Hepatocyte (in vitro differentiated cells): ENCODE measurements at regions not wholly inside any gene's neighbourhood (a gene's known extent, or its start where the extent isn't known, plus 50 kb on each side); places are given as distances from the start of the nearest gene placed in this dataset.

ENCODE experiments used
- DNase-seq: peaks from one replicate; pipeline ENCODE4 v3.0.0-alpha.2; 2016; ENCODE audit warnings: low spot score
- H2AFZ ChIP-seq: fragments of 200-600 bp; sonication (generic); 2 replicates; pipeline ENCODE4 v1.6.0; 2016; ENCODE audit warnings: antibody characterized with exemption, mild to moderate bottlenecking
- H3K27ac ChIP-seq: fragments of 200-600 bp; sonication (generic); 2 replicates; pipeline ENCODE4 v1.5.1; 2016; ENCODE audit warnings: mild to moderate bottlenecking
- H3K27me3 ChIP-seq: fragments of 200-600 bp; sonication (generic); 2 replicates; pipeline ENCODE4 v1.6.1; 2016
- H3K36me3 ChIP-seq: fragments of 200-600 bp; sonication (generic); replicated peaks from 2 replicates; pipeline ENCODE4 v1.5.1; 2016; ENCODE audit warnings: low read depth; ENCODE audit not compliant: insufficient read depth
- H3K4me1 ChIP-seq: fragments of 200-600 bp; sonication (generic); 2 replicates; pipeline ENCODE4 v1.5.1; 2016; ENCODE audit warnings: mild to moderate bottlenecking, moderate library complexity; ENCODE audit not compliant: insufficient read depth
- H3K4me2 ChIP-seq: fragments of 200-600 bp; sonication (generic); 2 replicates; pipeline ENCODE4 v1.6.0; 2016
- H3K4me3 ChIP-seq: fragments of 200-600 bp; sonication (generic); 2 replicates; pipeline ENCODE4 v1.5.1; 2016; ENCODE audit warnings: mild to moderate bottlenecking
- H3K79me2 ChIP-seq: fragments of 200-600 bp; sonication (generic); 2 replicates; pipeline ENCODE4 v1.6.0; 2017; ENCODE audit warnings: mild to moderate bottlenecking
- H3K9me2 ChIP-seq: fragments of 200-600 bp; sonication (generic); replicated peaks from 2 replicates; pipeline ENCODE4 v1.6.0; 2017; ENCODE audit warnings: mild to moderate bottlenecking; ENCODE audit not compliant: insufficient read depth
- H3K9me3 ChIP-seq: fragments of 200-600 bp; sonication (generic); 2 replicates; pipeline ENCODE4 v1.5.1; 2016; ENCODE audit warnings: low read depth, mild to moderate bottlenecking
- H4K20me1 ChIP-seq: fragments of 200-600 bp; sonication (generic); 2 replicates; pipeline ENCODE4 v1.6.0; 2016; ENCODE audit warnings: mild to moderate bottlenecking; ENCODE audit not compliant: insufficient read depth, poor library complexity, severe bottlenecking
- EZH2 ChIP-seq: fragments of 200-600 bp; sonication (generic); IDR thresholded peaks from 2 replicates; pipeline ENCODE4 v1.6.1; 2016; ENCODE audit warnings: antibody characterized with exemption, mild to moderate bottlenecking, borderline replicate concordance
- EZH2phosphoT487 ChIP-seq: fragments of 200-600 bp; sonication (generic); IDR thresholded peaks from one replicate; pipeline ENCODE4 v1.6.1; 2018; ENCODE audit warnings: antibody characterized with exemption, mild to moderate bottlenecking, low read depth, moderate library complexity; ENCODE audit not compliant: unreplicated experiment, severe bottlenecking
- WGBS: methylation state at CpG from one replicate; pipeline ENCODE4 v1.1.6; 2016; ENCODE audit warnings: low lambda C conversion rate; ENCODE audit errors: missing lambda C conversion rate; 5-methylcytosine and 5-hydroxymethylcytosine counted together
- TF ChIP-seq, protein P1 (sequence below): fragments of 200-600 bp; sonication (generic); IDR thresholded peaks from 2 replicates; pipeline ENCODE4 v1.5.1; 2016; ENCODE audit warnings: antibody characterized with exemption, mild to moderate bottlenecking; ENCODE audit not compliant: poor library complexity

DNA sequence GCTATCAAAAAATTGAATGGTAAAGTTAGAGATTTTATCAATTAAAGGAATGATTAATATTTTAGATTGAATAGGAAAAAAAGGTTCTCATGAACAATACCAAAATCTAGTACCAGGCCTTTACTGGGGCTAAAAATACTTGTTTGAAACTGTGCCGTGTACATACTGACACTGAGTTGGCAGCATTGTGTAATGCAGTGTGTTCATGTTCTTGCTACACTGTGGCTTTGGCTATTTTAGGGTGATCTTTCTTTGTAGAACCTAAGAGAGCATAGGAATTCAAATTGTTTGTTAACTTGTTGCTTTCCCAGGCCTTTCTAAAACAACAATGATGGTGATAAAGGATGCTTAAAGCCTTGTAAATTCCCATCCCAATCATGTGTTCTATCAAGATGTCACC lies 80.9 kb downstream of the KIF4B start:
- TF ChIP-seq, protein P1, sequence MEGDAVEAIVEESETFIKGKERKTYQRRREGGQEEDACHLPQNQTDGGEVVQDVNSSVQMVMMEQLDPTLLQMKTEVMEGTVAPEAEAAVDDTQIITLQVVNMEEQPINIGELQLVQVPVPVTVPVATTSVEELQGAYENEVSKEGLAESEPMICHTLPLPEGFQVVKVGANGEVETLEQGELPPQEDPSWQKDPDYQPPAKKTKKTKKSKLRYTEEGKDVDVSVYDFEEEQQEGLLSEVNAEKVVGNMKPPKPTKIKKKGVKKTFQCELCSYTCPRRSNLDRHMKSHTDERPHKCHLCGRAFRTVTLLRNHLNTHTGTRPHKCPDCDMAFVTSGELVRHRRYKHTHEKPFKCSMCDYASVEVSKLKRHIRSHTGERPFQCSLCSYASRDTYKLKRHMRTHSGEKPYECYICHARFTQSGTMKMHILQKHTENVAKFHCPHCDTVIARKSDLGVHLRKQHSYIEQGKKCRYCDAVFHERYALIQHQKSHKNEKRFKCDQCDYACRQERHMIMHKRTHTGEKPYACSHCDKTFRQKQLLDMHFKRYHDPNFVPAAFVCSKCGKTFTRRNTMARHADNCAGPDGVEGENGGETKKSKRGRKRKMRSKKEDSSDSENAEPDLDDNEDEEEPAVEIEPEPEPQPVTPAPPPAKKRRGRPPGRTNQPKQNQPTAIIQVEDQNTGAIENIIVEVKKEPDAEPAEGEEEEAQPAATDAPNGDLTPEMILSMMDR, result no peak
- TF ChIP-seq EZH2phosphoT487 (no peak), EZH2 (no peak)
- Histone ChIP-seq H3K4me2 (no peak overlapping the region), H3K27ac (no peak overlapping the region), H3K4me3 (no peak overlapping the region), H2AFZ (no peak overlapping the region), H3K9me3 (no peaks in the 10 kb centered on the region), H4K20me1 (no peaks in the 10 kb centered on the region), H3K79me2 (no peaks in the 10 kb centered on the region), H3K9me2 (no peaks in the 10 kb centered on the region), H3K4me1 (no peaks in the 10 kb centered on the region), H3K27me3 (no peaks in the 10 kb centered on the region), H3K36me3 (no peaks in the 10 kb centered on the region)
- no peak for DNase-seq
- 81% methylated on average over 1 of the region's 1 CpG for WGBS

DNA sequence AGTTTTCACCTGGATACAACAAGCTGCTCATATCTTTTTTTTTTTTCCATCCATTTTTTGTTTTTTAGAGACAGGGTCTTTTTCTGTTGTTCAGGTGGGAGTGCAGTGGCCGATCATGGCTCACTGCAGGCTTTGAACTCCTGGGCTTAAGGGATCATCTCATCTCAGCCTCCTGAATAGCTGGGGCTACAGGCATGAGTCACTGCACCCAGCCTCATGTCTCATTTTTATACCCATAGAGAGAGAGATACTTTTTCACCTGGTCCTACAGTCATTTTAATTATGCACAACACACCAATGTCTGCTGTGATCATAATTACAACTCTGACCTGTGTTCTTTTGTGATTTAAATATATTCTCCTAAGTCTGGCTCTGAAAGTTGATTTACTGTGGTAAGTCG lies 84.4 kb downstream of the KIF4B start:
- Histone ChIP-seq H3K27me3 (no peaks in the 10 kb centered on the region), H3K9me2 (no peaks in the 10 kb centered on the region), H3K4me1 (no peaks in the 10 kb centered on the region), H3K9me3 (no peaks in the 10 kb centered on the region), H3K4me3 (no peak overlapping the region), H4K20me1 (no peaks in the 10 kb centered on the region), H2AFZ (no peak overlapping the region), H3K79me2 (no peaks in the 10 kb centered on the region), H3K36me3 (no peaks in the 10 kb centered on the region), H3K27ac (no peak overlapping the region), H3K4me2 (no peak overlapping the region)
- TF ChIP-seq EZH2 (no peak), EZH2phosphoT487 (no peak)
- TF ChIP-seq, protein P1, result no peak
- no peak for DNase-seq
- WGBS, result 77% methylated on average over 2 of the region's 2 CpGs

DNA sequence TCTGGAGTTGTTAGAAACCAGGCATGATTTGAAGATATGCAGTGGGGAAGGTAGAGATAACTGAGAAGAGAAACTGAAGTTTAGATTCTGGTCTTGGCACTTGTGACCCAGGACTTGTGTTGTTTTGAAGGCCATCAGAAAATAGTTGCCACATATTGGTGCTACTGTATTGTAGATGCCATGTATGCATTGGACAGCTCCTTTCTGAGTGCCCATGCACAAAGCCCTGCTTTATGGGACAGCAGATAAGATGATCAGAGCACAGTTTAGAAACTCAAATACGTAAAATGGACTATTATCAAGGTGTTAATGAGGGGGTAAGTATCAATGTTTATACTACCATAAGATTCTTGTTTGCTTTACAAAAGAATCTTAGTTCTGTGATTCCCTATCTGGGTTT lies 84.9 kb downstream of the KIF4B start:
- no peaks in the 10 kb centered on the region for H3K36me3 ChIP-seq
- 13% methylated on average over 1 of the region's 1 CpG for WGBS
- no peak overlapping the region for H3K27ac ChIP-seq
- H3K9me2 ChIP-seq, result no peaks in the 10 kb centered on the region
- no peak overlapping the region for H2AFZ ChIP-seq
- no peak overlapping the region for H3K4me3 ChIP-seq
- no peaks in the 10 kb centered on the region for H3K9me3 ChIP-seq
- no peak for DNase-seq
- no peaks in the 10 kb centered on the region for H3K79me2 ChIP-seq
- TF ChIP-seq EZH2, result no peak
- no peak for TF ChIP-seq EZH2phosphoT487
- no peaks in the 10 kb centered on the region for H4K20me1 ChIP-seq
- H3K27me3 ChIP-seq, result no peaks in the 10 kb centered on the region
- no peak overlapping the region for H3K4me2 ChIP-seq
- no peaks in the 10 kb centered on the region for H3K4me1 ChIP-seq

DNA sequence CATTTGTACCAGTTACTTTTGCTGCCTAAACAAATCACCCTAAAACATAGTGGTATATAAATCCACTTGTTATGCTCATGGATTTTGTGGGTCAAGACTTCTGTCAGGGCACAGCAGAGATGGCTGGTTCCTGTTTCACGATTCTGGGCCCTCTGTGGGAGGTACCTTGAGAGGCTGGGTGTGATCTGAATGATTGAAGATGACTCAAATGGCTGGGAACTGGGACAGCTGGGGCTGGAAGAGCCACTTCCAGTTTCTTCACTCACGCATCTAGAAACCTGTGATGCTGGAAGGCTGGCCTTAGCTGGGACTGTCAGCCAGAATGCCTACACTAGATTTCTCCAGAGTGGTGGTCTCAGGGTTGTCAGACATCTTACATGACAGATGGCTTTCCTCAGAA lies 88.1 kb downstream of the KIF4B start:
- no peak overlapping the region for H3K27ac ChIP-seq
- H3K4me1 ChIP-seq, result no peaks in the 10 kb centered on the region

More for the DNA sequence above, 88.1 kb downstream of the KIF4B start:
- Histone ChIP-seq H4K20me1 (no peaks in the 10 kb centered on the region), H3K9me3 (no peaks in the 10 kb centered on the region), H3K27me3 (no peaks in the 10 kb centered on the region), H3K4me2 (no peak overlapping the region), H3K9me2 (no peaks in the 10 kb centered on the region), H2AFZ (no peak overlapping the region), H3K79me2 (no peaks in the 10 kb centered on the region), H3K4me3 (no peak overlapping the region), H3K36me3 (no peaks in the 10 kb centered on the region)
- WGBS, result 66% methylated on average over 2 of the region's 2 CpGs
- no peak for TF ChIP-seq EZH2phosphoT487
- TF ChIP-seq, protein P1, result no peak
- DNase-seq, result no peak
